Suprapubic skin (tissue), 4 donors: ENCODE measurements at regions not wholly inside any gene's neighbourhood (a gene's known extent, or its start where the extent isn't known, plus 50 kb on each side); places are given as distances from the start of the nearest gene placed in this dataset.

Experiments used
- DNase-seq, 2 donors: peaks; one replicate each; pipeline ENCODE4 v3.0.0-alpha.2; 2019; ENCODE audit warnings: low spot score in 2 of 2
- H3K27ac ChIP-seq: fragments of 200-600 bp; sonication (generic); one replicate; pipeline ENCODE4 v1.5.1; 2019
- H3K27me3 ChIP-seq: fragments of 200-600 bp; sonication (generic); one replicate; pipeline ENCODE4 v1.5.1; 2019
- H3K36me3 ChIP-seq: fragments of 200-600 bp; sonication (generic); one replicate; pipeline ENCODE4 v1.5.1; 2019
- H3K4me1 ChIP-seq: fragments of 200-600 bp; sonication (generic); one replicate; pipeline ENCODE4 v1.5.1; 2019
- H3K4me3 ChIP-seq: fragments of 200-600 bp; sonication (generic); one replicate; pipeline ENCODE4 v1.5.1; 2019; ENCODE audit warnings: mild to moderate bottlenecking
- H3K9me3 ChIP-seq: fragments of 200-600 bp; sonication (generic); one replicate; pipeline ENCODE4 v1.5.1; 2019
- EP300 ChIP-seq: sonication (generic); formaldehyde crosslinking; IDR thresholded peaks from one replicate; pipeline ENCODE4 v1.6.1; 2017; ENCODE audit warnings: antibody characterized with exemption
- POLR2A ChIP-seq, 2 donors: fragments of 450-650 bp; IDR thresholded peaks; one replicate each; pipeline ENCODE4 v1.6.1; 2017; ENCODE audit warnings: antibody characterized with exemption in 2 of 2, mild to moderate bottlenecking in 2 of 2, moderate library complexity in 2 of 2
- POLR2AphosphoS5 ChIP-seq, 3 donors: sonication (generic); formaldehyde crosslinking; IDR thresholded peaks; one replicate each; pipeline ENCODE4 v1.6.1; 2017; ENCODE audit warnings: antibody characterized with exemption in 3 of 3
- WGBS: methylation state at CpG from one replicate; pipeline ENCODE4 v1.1.5; 2018; 5-methylcytosine and 5-hydroxymethylcytosine counted together
- TF ChIP-seq, protein P1 (sequence below), 2 donors: fragments of 200-600 bp in 1 of 2; fragments of 450-650 bp in 1 of 2; sonication (generic) in 1 of 2; IDR thresholded peaks; one replicate each; pipeline ENCODE4 v1.5.1; 2016 to 2019; ENCODE audit warnings: antibody characterized with exemption in 2 of 2, mild to moderate bottlenecking in 1 of 2, moderate library complexity in 1 of 2

DNA sequence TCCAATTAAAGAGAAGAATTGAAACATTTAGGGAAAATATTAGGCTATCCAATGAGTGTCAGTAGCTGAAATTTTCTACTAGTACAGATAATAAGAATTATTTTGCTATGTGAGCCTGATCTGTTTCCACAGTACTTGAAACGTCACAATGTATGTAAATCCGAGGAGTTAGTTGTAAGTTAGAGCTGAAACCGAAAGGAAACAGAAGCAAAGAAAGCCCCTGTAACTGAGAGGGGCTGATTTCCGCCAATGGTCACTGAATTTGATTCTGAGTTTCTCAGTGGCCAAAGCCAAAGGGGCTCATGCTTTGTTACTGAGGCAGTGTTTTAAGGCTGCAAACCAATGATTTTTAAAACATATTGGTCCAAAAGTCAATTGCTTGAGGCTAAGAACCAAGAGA, 168.3 kb upstream of the DUSP10 start:
- Histone ChIP-seq H3K27ac (no peak overlapping the region), H3K36me3 (no peaks in the 10 kb centered on the region), H3K27me3 (no peaks in the 10 kb centered on the region), H3K4me1 (no peaks in the 10 kb centered on the region), H3K4me3 (no peak overlapping the region), H3K9me3 (no peaks in the 10 kb centered on the region)
- DNase-seq: no peak
- TF ChIP-seq, protein P1, sequence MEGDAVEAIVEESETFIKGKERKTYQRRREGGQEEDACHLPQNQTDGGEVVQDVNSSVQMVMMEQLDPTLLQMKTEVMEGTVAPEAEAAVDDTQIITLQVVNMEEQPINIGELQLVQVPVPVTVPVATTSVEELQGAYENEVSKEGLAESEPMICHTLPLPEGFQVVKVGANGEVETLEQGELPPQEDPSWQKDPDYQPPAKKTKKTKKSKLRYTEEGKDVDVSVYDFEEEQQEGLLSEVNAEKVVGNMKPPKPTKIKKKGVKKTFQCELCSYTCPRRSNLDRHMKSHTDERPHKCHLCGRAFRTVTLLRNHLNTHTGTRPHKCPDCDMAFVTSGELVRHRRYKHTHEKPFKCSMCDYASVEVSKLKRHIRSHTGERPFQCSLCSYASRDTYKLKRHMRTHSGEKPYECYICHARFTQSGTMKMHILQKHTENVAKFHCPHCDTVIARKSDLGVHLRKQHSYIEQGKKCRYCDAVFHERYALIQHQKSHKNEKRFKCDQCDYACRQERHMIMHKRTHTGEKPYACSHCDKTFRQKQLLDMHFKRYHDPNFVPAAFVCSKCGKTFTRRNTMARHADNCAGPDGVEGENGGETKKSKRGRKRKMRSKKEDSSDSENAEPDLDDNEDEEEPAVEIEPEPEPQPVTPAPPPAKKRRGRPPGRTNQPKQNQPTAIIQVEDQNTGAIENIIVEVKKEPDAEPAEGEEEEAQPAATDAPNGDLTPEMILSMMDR (IDR thresholded peaks at IDR 0.05): no peak
- TF ChIP-seq POLR2A (IDR thresholded peaks at IDR 0.05) (no peak), POLR2AphosphoS5 (IDR thresholded peaks at IDR 0.05) (no peak), EP300 (no peak)
- WGBS: 82% methylated on average over 4 of the region's 4 CpGs

DNA sequence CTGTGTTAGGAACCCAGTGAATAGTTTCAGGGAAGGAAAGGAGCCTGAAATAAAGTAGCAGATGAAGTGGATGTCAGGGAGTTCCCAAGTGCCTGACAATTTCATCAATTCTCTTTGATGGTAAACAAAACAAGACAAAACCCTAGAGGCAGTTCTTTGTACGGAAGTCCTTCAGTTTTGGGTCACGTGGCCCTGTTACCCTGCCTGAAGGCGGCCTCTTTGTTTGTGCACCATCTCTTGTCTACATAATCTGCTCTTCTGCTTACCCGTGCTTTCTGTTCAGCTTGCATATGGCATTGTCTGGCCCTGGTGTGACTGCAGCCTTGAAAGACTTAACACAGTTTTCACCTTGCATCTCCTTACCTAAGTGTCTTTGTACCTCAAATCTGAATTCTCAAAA, 166.7 kb upstream of the DUSP10 start:
- no peak for DNase-seq

GRCh38 chr1:221907166-221907932, 165.5 kb upstream of the DUSP10 start:
- no peak for DNase-seq
- WGBS: 72% methylated on average over 8 of the region's 8 CpGs
- Histone ChIP-seq H3K27ac (no peak overlapping the region), H3K27me3 (no peaks in the 10 kb centered on the region), H3K4me1 (no peaks in the 10 kb centered on the region), H3K9me3 (no peaks in the 10 kb centered on the region), H3K4me3 (no peak overlapping the region), H3K36me3 (no peaks in the 10 kb centered on the region)
- TF ChIP-seq, protein P1 (IDR thresholded peaks at IDR 0.05): no peak
- no peak for TF ChIP-seq EP300
- TF ChIP-seq POLR2AphosphoS5 (IDR thresholded peaks at IDR 0.05): no peak
- TF ChIP-seq POLR2A (IDR thresholded peaks at IDR 0.05): no peak

More for the DNA sequence above, 166.7 kb upstream of the DUSP10 start:
- H3K27me3 ChIP-seq: no peaks in the 10 kb centered on the region
- TF ChIP-seq POLR2A (IDR thresholded peaks at IDR 0.05) (no peak), POLR2AphosphoS5 (IDR thresholded peaks at IDR 0.05) (no peak), EP300 (no peak)
- TF ChIP-seq, protein P1 (IDR thresholded peaks at IDR 0.05): no peak
- no peaks in the 10 kb centered on the region for H3K36me3 ChIP-seq
- 65% methylated on average over 4 of the region's 4 CpGs for WGBS
- H3K27ac ChIP-seq: no peak overlapping the region
- H3K4me3 ChIP-seq: no peak overlapping the region
- no peaks in the 10 kb centered on the region for H3K9me3 ChIP-seq
- no peaks in the 10 kb centered on the region for H3K4me1 ChIP-seq

- Histone ChIP-seq H3K27me3 (no peaks in the 10 kb centered on the region), H3K27ac (no peak overlapping the region), H3K9me3 (no peaks in the 10 kb centered on the region), H3K4me3 (no peak overlapping the region), H3K4me1 (no peaks in the 10 kb centered on the region), H3K36me3 (no peaks in the 10 kb centered on the region)
- WGBS: 54% methylated on average over 2 of the region's 2 CpGs
- no peak for DNase-seq
- TF ChIP-seq POLR2A (IDR thresholded peaks at IDR 0.05): no peak
- TF ChIP-seq, protein P1 (IDR thresholded peaks at IDR 0.05): no peak
- TF ChIP-seq EP300: no peak
These were observed 163.9 kb upstream of the DUSP10 start for GRCh38 chr1:221905802-221906201.

- no peaks in the 10 kb centered on the region for H3K4me1 ChIP-seq
- WGBS: 80% methylated on average over 2 of the region's 2 CpGs
These were observed 162.4 kb upstream of the DUSP10 start for GRCh38 chr1:221904319-221904718.

More at GRCh38 chr1:221904319-221904718, 162.4 kb upstream of the DUSP10 start:
- Histone ChIP-seq H3K4me3 (no peak overlapping the region), H3K27ac (no peak overlapping the region), H3K9me3 (no peaks in the 10 kb centered on the region), H3K36me3 (no peaks in the 10 kb centered on the region), H3K27me3 (no peaks in the 10 kb centered on the region)
- TF ChIP-seq, protein P1 (IDR thresholded peaks at IDR 0.05): no peak
- DNase-seq: no peak
